GM19397 (cell line): ENCODE measurements at regions not wholly inside any gene's neighbourhood (a gene's known extent, or its start where the extent isn't known, plus 50 kb on each side); places are given as distances from the start of the nearest gene placed in this dataset.
"Not testable (repeated sequence)": the region's sequence is repeated elsewhere in the genome, so short reads cannot be mapped to it uniquely, and the experiment has no call there.

Source experiments
- ATAC-seq: cut with Tn5 transposase; IDR thresholded peaks from one replicate; pipeline ENCODE4 v1.9.1; 2021; ENCODE audit warnings: mild to moderate bottlenecking, moderate library complexity; ENCODE audit not compliant: unreplicated experiment

GRCh38 chr1:218900615-218901014 is 273.1 kb upstream of the LYPLAL1 start:
- ATAC-seq: no peak

GRCh38 chr1:218904416-218904815 is 269.3 kb upstream of the LYPLAL1 start:
- ATAC-seq: no peak

DNA sequence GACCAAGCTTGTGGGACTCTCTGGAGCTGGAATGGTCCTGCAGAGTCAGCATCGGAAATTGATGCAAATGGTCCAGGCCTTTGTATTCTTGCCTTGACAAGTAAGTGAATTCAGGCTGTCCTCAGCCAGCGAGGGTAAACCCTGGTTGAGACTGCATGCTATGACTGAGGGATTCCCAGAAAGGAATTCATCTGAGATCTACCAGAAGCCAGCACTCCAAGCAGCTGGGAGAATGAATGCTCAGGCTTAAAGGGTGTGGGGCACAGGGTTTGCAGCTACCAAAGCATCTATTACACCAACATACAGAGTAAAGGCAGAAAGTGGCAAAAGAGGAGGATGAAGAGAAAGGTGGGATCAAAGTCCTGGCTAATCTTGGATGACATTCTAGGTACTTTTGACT is 257.0 kb upstream of the LYPLAL1 start:
- no peak for ATAC-seq

- ATAC-seq: no peak
Measured at GRCh38 chr1:218917656-218918055, 256.0 kb upstream of the LYPLAL1 start.

- ATAC-seq: no peak
Measured at GRCh38 chr1:218925777-218926176, 247.9 kb upstream of the LYPLAL1 start.

GRCh38 chr1:218926631-218927030 is 247.0 kb upstream of the LYPLAL1 start:
- ATAC-seq: no peak

GRCh38 chr1:218930000-218930399 is 243.7 kb upstream of the LYPLAL1 start:
- ATAC-seq: no peak

DNA sequence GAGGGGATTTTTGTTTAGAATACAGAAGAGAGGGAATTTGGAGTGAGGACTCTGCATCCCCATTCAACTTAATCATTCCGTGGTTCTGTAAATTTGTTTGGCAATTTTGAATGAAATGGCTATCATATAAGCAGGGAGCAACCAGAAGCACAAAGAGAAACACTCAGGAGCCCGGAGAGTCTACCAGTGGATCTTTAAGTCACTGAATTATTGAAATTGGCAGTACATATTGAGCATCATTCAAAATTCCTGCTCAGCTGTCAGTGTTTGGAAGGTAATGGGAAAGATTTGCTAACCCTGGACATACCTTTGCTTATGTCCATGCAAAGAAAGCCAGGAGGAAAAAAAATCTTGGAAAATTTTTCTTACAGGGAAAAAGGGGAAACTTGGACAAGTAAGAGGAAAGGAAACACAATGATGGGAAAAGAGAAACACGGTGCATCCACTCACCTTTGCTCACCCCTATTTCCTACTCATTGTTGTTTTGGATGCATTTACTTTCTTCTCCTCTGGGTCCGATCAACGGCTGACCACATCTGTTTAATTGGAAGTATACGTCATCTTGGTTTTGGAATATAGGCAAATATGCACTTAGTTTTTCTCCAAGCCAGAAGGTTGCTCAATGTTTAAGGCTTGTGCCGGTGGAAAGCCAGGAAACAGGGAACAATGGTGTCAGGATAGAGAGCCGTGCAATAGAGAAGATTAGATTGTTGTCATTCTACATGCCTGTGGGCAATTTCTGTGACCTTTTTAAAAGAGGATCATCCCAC is 243.0 kb upstream of the LYPLAL1 start:
- ATAC-seq: no peak

GRCh38 chr1:218931324-218931723 is 242.4 kb upstream of the LYPLAL1 start:
- ATAC-seq: no peak

DNA sequence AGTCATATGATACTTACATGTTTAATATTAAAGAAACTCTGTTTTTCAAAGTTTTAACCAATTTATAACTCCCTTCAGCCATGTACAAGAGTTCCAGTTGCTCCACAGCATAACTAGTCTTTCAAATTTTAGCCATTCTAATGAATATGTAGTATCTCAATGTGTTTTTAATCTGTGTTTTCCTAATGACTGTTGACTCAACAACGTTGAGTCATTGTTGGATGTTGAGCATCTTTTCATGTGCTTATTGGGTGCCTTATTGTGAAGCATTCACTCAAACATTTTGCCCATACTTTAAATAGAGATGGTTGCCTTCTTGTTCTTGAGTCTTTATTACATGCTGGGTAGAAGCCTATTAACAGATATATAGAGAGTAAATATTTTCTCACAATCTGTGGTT is 240.2 kb upstream of the LYPLAL1 start:
- ATAC-seq: no peak

DNA sequence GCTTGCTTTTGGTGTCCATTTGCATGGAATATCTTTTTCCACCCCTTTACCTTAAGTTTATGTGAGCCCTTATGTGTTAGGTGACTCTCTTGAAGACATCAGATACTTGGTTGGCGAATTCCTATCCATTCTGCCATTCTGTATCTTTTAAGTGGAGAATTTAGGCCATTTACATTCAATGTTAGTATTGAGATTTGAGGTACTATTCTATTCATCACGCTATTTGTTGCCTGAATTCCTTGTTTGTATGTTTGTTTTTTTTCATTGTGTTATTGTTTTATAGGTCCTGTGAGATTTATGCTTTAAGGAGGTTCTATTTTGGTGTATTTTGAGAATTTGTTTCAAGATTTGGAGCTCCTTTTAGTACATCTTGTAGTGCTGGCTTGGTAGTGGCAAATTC is 238.3 kb upstream of the LYPLAL1 start:
- not testable (repeated sequence) for ATAC-seq

DNA sequence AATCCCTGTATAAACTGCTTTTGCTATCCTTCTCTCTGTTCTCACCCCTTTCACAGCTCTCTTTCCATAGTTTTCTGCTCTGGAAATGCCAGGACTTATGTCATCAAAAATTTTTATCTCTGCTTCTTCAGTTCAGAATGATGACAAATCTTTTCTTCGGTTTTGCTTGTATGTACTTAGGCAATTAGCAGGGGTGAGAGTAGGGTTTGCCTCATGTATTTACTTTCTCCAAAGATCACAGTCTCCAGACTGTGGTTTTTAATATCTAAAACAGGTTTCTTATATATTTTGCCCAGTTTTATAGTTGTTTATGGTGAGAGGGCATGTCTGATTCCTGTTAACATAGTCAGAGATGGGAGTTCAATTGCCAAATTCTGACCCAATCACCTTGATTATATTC is 235.4 kb upstream of the LYPLAL1 start:
- no peak for ATAC-seq

- no peak for ATAC-seq
Measured at GRCh38 chr1:218939095-218939494, 234.6 kb upstream of the LYPLAL1 start.

GRCh38 chr1:218942431-218942830 is 231.2 kb upstream of the LYPLAL1 start:
- no peak for ATAC-seq

- ATAC-seq: no peak
Measured at GRCh38 chr1:218943371-218943770, 230.3 kb upstream of the LYPLAL1 start.

DNA sequence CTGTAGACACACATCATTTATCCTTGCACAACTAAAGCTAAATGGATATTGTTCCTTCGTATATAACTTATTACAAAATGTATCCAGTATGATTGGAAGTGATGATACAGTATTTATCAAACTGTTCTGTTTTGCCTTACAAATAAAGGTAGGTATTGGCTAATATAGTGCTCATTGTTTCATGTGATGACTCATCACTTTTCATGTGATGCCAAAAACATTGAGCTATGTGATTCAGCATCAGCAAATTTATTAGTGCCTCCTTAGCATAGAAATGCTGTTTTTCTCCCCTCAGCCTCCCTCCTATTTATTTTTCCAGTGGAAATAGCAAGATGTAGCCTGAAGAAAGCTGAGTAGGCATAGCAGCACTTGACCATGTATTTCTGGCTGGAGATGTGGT is 228.6 kb upstream of the LYPLAL1 start:
- ATAC-seq: no peak

- no peak for ATAC-seq
Measured at GRCh38 chr1:218946147-218946546, 227.5 kb upstream of the LYPLAL1 start.

DNA sequence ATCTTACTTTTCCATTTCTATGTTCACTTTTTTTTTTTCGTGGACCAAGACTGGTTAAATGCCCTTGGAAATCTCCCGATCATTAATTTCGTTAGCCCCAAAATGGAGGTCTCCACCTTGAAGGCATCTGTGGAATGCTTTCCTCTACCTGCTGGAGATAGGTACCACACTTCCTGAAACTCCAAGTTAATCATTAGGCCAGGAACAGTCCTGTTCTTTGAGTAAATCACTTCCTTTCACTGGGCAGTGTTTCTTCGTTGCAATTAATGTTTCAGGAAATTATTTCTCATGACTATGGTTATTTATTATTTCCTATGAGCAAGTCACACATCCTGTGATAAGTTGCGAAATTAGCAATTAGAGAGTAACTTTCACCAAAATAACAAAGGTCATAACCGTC is 225.2 kb upstream of the LYPLAL1 start:
- ATAC-seq: no peak

- no peak for ATAC-seq
Measured at GRCh38 chr1:218953386-218953785, 220.3 kb upstream of the LYPLAL1 start.

DNA sequence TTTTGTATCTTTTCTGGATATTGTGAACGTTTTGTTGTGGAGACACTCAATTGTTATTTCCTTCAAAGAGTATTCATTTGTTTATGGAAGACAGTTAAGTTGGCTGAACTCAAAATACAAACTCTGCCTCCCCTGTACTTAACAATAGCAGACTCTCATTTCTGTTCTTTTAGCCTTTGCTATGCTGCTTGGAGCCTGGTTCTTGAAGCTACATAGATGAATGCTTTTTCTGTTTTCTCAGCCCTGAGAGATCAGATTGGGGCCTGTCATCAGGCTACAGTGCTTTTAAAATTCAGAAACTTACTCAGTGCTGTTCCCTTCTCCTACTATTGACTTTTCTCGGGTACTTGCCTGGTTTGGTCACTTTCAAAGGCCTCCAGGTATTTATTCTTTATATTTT is 215.7 kb upstream of the LYPLAL1 start:
- no peak for ATAC-seq

- ATAC-seq: no peak
Measured at GRCh38 chr1:218959784-218960183, 213.9 kb upstream of the LYPLAL1 start.

- no peak for ATAC-seq
Measured at GRCh38 chr1:218964471-218965185, 209.1 kb upstream of the LYPLAL1 start.
